Smooth muscle cell (in vitro differentiated cells): ENCODE measurements at regions not wholly inside any gene's neighbourhood (a gene's known extent, or its start where the extent isn't known, plus 50 kb on each side); places are given as distances from the start of the nearest gene placed in this dataset.

ENCODE experiments used
- DNase-seq: peaks from one replicate; lab custom pipeline; 2025; ENCODE audit not compliant: unreplicated experiment; lab: John Stamatoyannopoulos, UW
- H2AFZ ChIP-seq: fragments of 200-600 bp; sonication (generic); 2 replicates; pipeline ENCODE4 v1.6.0; 2016; ENCODE audit warnings: antibody characterized with exemption, low read depth, mild to moderate bottlenecking
- H3F3A ChIP-seq: fragments of 200-600 bp; sonication (generic); 2 replicates; pipeline ENCODE4 v1.6.0; 2017; ENCODE audit warnings: antibody characterized with exemption, low read depth
- H3K27ac ChIP-seq: fragments of 200-600 bp; sonication (generic); 2 replicates; pipeline ENCODE4 v1.5.1; 2016; ENCODE audit warnings: low read depth, mild to moderate bottlenecking
- H3K27me3 ChIP-seq: fragments of 200-600 bp; sonication (generic); 2 replicates; pipeline ENCODE4 v1.6.1; 2016; ENCODE audit warnings: low read depth, mild to moderate bottlenecking
- H3K36me3 ChIP-seq: fragments of 200-600 bp; sonication (generic); 2 replicates; pipeline ENCODE4 v1.5.1; 2016; ENCODE audit warnings: low read depth
- H3K4me1 ChIP-seq: fragments of 200-600 bp; sonication (generic); 2 replicates; pipeline ENCODE4 v1.5.1; 2016; ENCODE audit warnings: low read depth
- H3K4me2 ChIP-seq: fragments of 200-600 bp; sonication (generic); 2 replicates; pipeline ENCODE4 v1.6.0; 2016; ENCODE audit warnings: mild to moderate bottlenecking
- H3K4me3 ChIP-seq: fragments of 200-600 bp; sonication (generic); 2 replicates; pipeline ENCODE4 v1.5.1; 2016; ENCODE audit warnings: mild to moderate bottlenecking
- H3K79me2 ChIP-seq: fragments of 200-600 bp; sonication (generic); 2 replicates; pipeline ENCODE4 v1.6.0; 2016; ENCODE audit warnings: low read depth, mild to moderate bottlenecking
- H3K9ac ChIP-seq: fragments of 200-600 bp; sonication (generic); 2 replicates; pipeline ENCODE4 v1.6.0; 2016; ENCODE audit warnings: low read depth
- H3K9me3 ChIP-seq: fragments of 200-600 bp; sonication (generic); replicated peaks from 2 replicates; pipeline ENCODE4 v1.5.1; 2016; ENCODE audit warnings: low read depth
- H4K20me1 ChIP-seq: fragments of 200-600 bp; sonication (generic); 2 replicates; pipeline ENCODE4 v1.6.0; 2016; ENCODE audit warnings: low read depth
- CTCF ChIP-seq: fragments of 200-600 bp; sonication (generic); IDR thresholded peaks from 2 replicates; pipeline ENCODE4 v1.5.1; 2017; ENCODE audit warnings: borderline replicate concordance, mild to moderate bottlenecking, antibody characterized with exemption; ENCODE audit not compliant: insufficient read depth, poor library complexity, severe bottlenecking
- WGBS: methylation state at CpG from one replicate; pipeline ENCODE4 v1.1.7; 2016; ENCODE audit warnings: low lambda C conversion rate; 5-methylcytosine and 5-hydroxymethylcytosine counted together

DNA sequence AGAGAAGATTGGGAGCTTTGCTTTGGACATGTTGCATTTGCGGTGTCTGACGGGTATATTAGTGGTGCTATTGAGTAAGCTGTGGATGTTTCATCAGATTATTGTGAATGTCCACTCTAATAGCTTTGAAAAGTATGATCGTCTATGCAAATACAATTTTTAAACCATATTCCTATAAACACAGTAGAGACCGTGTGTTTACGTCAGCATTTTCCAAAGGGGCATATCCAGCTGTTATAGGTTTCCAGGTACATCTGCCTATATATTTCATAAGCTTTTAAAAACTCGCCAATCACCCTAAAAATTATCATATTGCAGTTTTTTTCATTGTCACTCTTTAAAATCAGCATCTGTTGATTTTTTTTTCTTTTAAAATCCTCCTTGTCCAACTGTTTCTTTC, 91.7 kb downstream of the NKX2-1 start:
- Histone ChIP-seq H3K36me3 (no peaks in the 10 kb centered on the region), H3K27ac (no peak overlapping the region), H4K20me1 (no peaks in the 10 kb centered on the region), H3K79me2 (no peaks in the 10 kb centered on the region), H3K4me3 (no peak overlapping the region), H3F3A (no peaks in the 10 kb centered on the region), H3K27me3 (peaks cover 5% of the 10 kb centered on the region), H2AFZ (no peak overlapping the region), H3K9me3 (no peaks in the 10 kb centered on the region), H3K9ac (no peak overlapping the region), H3K4me1 (peaks cover 8% of the 10 kb centered on the region), H3K4me2 (no peak overlapping the region)
- no peak for TF ChIP-seq CTCF
- DNase-seq = no peak
- 88% methylated on average over 6 of the region's 6 CpGs for WGBS

GRCh38 chr14:36426836-36427235, 93.2 kb downstream of the NKX2-1 start:
- no peak overlapping the region for H3K4me2 ChIP-seq
- H3K27me3 ChIP-seq = peaks cover 5% of the 10 kb centered on the region
- no peak overlapping the region for H3K4me3 ChIP-seq
- no peaks in the 10 kb centered on the region for H3K36me3 ChIP-seq
- 71% methylated on average over 1 of the region's 1 CpG for WGBS
- H3K79me2 ChIP-seq = no peaks in the 10 kb centered on the region
- peaks cover 14% of the 10 kb centered on the region for H3K4me1 ChIP-seq
- no peak overlapping the region for H3K9ac ChIP-seq
- no peak for TF ChIP-seq CTCF
- no peak overlapping the region for H3K27ac ChIP-seq
- no peak for DNase-seq
- no peaks in the 10 kb centered on the region for H4K20me1 ChIP-seq
- no peaks in the 10 kb centered on the region for H3F3A ChIP-seq
- H3K9me3 ChIP-seq = no peaks in the 10 kb centered on the region
- H2AFZ ChIP-seq = no peak overlapping the region

- peaks cover 14% of the 10 kb centered on the region for H3K4me1 ChIP-seq
- H3K27ac ChIP-seq = no peak overlapping the region
- TF ChIP-seq CTCF = no peak
- no peaks in the 10 kb centered on the region for H3K36me3 ChIP-seq
- no peaks in the 10 kb centered on the region for H3K9me3 ChIP-seq
- H4K20me1 ChIP-seq = no peaks in the 10 kb centered on the region
- H3K4me3 ChIP-seq = no peak overlapping the region
- DNase-seq = no peak
- H3K4me2 ChIP-seq = no peak overlapping the region
- no peaks in the 10 kb centered on the region for H3K79me2 ChIP-seq
- H3F3A ChIP-seq = no peaks in the 10 kb centered on the region
- peaks cover 5% of the 10 kb centered on the region for H3K27me3 ChIP-seq
- no peak overlapping the region for H2AFZ ChIP-seq
- no peak overlapping the region for H3K9ac ChIP-seq
These were observed 93.9 kb downstream of the NKX2-1 start for GRCh38 chr14:36426113-36426512.

GRCh38 chr14:36424478-36425102, 95.4 kb downstream of the NKX2-1 start:
- Histone ChIP-seq H3K9ac (no peak overlapping the region), H3F3A (no peaks in the 10 kb centered on the region), H3K9me3 (no peaks in the 10 kb centered on the region), H3K27me3 (no peaks in the 10 kb centered on the region), H3K4me2 (no peak overlapping the region), H3K4me1 (peaks cover 18% of the 10 kb centered on the region), H3K36me3 (no peaks in the 10 kb centered on the region), H3K27ac (no peak overlapping the region), H3K79me2 (no peaks in the 10 kb centered on the region), H3K4me3 (no peak overlapping the region), H2AFZ (no peak overlapping the region), H4K20me1 (no peaks in the 10 kb centered on the region)
- TF ChIP-seq CTCF = no peak
- WGBS = 81% methylated on average over 3 of the region's 3 CpGs
- DNase-seq = no peak
